Type B pancreatic cell (in vitro differentiated cells): ENCODE measurements at regions not wholly inside any gene's neighbourhood (a gene's known extent, or its start where the extent isn't known, plus 50 kb on each side); places are given as distances from the start of the nearest gene placed in this dataset.

ENCODE experiments used
- DNase-seq: peaks from one replicate; pipeline ENCODE4 v3.0.0; 2021; ENCODE audit warnings: mixed read lengths; ENCODE audit not compliant: unreplicated experiment; ENCODE audit errors: extremely low spot score
- H3K27ac Mint-ChIP-seq: 2 replicates; pipeline ENCODE4 v1.8.0; 2021; ENCODE audit warnings: mild to moderate bottlenecking, mixed read lengths
- H3K27me3 Mint-ChIP-seq: 2 replicates; pipeline ENCODE4 v1.8.0; 2021; ENCODE audit warnings: mixed read lengths
- H3K36me3 Mint-ChIP-seq: 2 replicates; pipeline ENCODE4 v1.8.0; 2021; ENCODE audit warnings: mixed read lengths
- H3K4me1 Mint-ChIP-seq: one replicate; pipeline ENCODE4 v1.8.0; 2021; ENCODE audit warnings: mixed read lengths; ENCODE audit not compliant: unreplicated experiment
- H3K4me3 Mint-ChIP-seq: 2 replicates; pipeline ENCODE4 v1.8.0; 2021; ENCODE audit warnings: mild to moderate bottlenecking, mixed read lengths
- H3K9me3 Mint-ChIP-seq: 2 replicates; pipeline ENCODE4 v1.8.0; 2021; ENCODE audit warnings: mixed read lengths
- CTCF ChIP-seq: fragments of 200-600 bp; sonication (generic); conservative IDR thresholded peaks from 2 replicates; pipeline ENCODE4 v1.5.0; 2021; ENCODE audit warnings: antibody characterized with exemption, mild to moderate bottlenecking

DNA sequence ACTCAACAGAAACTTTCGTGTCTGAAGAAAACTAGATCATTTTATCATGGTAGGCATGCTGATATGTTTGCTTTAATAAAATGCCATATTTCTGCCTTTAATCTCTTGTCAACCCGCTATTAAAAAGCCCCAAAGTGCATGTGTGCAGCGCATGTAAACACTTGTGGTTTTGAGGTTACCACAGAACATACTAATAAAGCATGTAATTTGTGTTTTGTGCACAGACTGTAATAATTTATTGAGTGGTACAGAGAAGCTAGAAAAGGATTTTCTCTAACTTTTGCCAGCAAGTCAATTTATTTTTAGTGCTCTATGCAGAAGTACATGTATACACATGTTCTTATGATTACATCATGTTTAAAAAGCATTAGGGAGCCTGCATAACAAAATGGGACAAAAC is 349.9 kb upstream of the SLC35B3 start:
- Mint-ChIP-seq H3K4me3 (no peak overlapping the region), H3K4me1 (peaks cover 3% of the 10 kb centered on the region), H3K27ac (peak overlapping the region; percentile 57), H3K36me3 (no peaks in the 10 kb centered on the region), H3K27me3 (no peaks in the 10 kb centered on the region), H3K9me3 (no peaks in the 10 kb centered on the region)
- no peak for TF ChIP-seq CTCF
- DNase-seq: no peak

- H3K27ac Mint-ChIP-seq: no peak overlapping the region
- TF ChIP-seq CTCF: no peak
- no peaks in the 10 kb centered on the region for H3K27me3 Mint-ChIP-seq
- H3K4me3 Mint-ChIP-seq: no peak overlapping the region
- H3K4me1 Mint-ChIP-seq: peaks cover 3% of the 10 kb centered on the region
- no peaks in the 10 kb centered on the region for H3K9me3 Mint-ChIP-seq
- no peak for DNase-seq
- no peaks in the 10 kb centered on the region for H3K36me3 Mint-ChIP-seq
Observed at GRCh38 chr6:8783191-8783590, 347.8 kb upstream of the SLC35B3 start.

- H3K27ac Mint-ChIP-seq: no peak overlapping the region
- H3K9me3 Mint-ChIP-seq: peaks cover 5% of the 10 kb centered on the region
- no peaks in the 10 kb centered on the region for H3K36me3 Mint-ChIP-seq
- peaks cover 3% of the 10 kb centered on the region for H3K4me1 Mint-ChIP-seq
- no peaks in the 10 kb centered on the region for H3K27me3 Mint-ChIP-seq
- DNase-seq: no peak
- no peak for TF ChIP-seq CTCF
- H3K4me3 Mint-ChIP-seq: no peak overlapping the region
Observed at GRCh38 chr6:8780653-8781052, 345.3 kb upstream of the SLC35B3 start.

- Mint-ChIP-seq H3K9me3 (peaks cover 5% of the 10 kb centered on the region), H3K4me3 (no peak overlapping the region), H3K4me1 (peaks cover 4% of the 10 kb centered on the region), H3K27ac (no peak overlapping the region), H3K27me3 (no peaks in the 10 kb centered on the region), H3K36me3 (no peaks in the 10 kb centered on the region)
- DNase-seq: no peak
- TF ChIP-seq CTCF: no peak
Observed at GRCh38 chr6:8764733-8765132, 329.4 kb upstream of the SLC35B3 start.

DNA sequence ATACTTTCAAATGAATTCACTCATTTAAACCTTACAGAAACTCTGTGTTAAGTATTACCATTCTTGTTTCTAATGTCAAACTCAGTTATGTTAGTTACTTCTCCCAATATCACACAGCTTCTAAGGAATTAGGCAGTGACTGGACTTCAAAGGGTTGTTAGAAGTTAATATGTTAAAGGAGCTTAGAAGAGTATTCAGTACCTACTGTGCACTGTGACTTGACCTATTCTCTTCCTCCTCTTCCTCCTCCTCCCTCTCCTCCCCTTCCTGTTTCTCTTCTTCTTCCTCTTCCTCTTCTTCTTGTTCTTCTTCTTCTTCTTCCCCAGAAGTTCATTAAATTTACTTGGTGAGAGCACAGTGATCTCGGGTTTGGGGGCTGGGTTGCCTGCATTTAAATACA is 325.6 kb upstream of the SLC35B3 start:
- no peaks in the 10 kb centered on the region for H3K27me3 Mint-ChIP-seq

More for the DNA sequence above, 325.6 kb upstream of the SLC35B3 start:
- DNase-seq: no peak
- H3K4me3 Mint-ChIP-seq: no peak overlapping the region
- no peaks in the 10 kb centered on the region for H3K36me3 Mint-ChIP-seq
- H3K4me1 Mint-ChIP-seq: peaks cover 4% of the 10 kb centered on the region
- TF ChIP-seq CTCF: no peak
- H3K9me3 Mint-ChIP-seq: no peaks in the 10 kb centered on the region
- no peak overlapping the region for H3K27ac Mint-ChIP-seq
